ENCODE measurements at regions not wholly inside any gene's neighbourhood (a gene's known extent, or its start where the extent isn't known, plus 50 kb on each side); places are given as distances from the start of the nearest gene placed in this dataset.

GRCh38 chrX:87236830-87237440, 280.7 kb upstream of the KLHL4 start:
- no peak for DNase-seq

GRCh38 chrX:87265518-87265917, 252.1 kb upstream of the KLHL4 start:
- H3K4me1 ChIP-seq = no peaks in the 10 kb centered on the region
- H3K27me3 ChIP-seq = no peaks in the 10 kb centered on the region
- intact Hi-C loops (cut with DNase I) = no loop called here
- no peak overlapping the region for H3K27ac ChIP-seq
- no peak overlapping the region for H3K4me3 ChIP-seq (replicated peaks in 1 of 3)
- no peak for DNase-seq
- H3K9me3 ChIP-seq = no peaks in the 10 kb centered on the region
- WGBS, 2 donors = 34 to 49% methylated on average over 5 of the region's 5 CpGs
- TF ChIP-seq CTCF (IDR thresholded peaks at IDR 0.05) (no peak), POLR2A (IDR thresholded peaks at IDR 0.05) (no peak)
- H3K36me3 ChIP-seq = no peaks in the 10 kb centered on the region

More at GRCh38 chrX:87236830-87237440, 280.7 kb upstream of the KLHL4 start:
- no peaks in the 10 kb centered on the region for H3K27me3 ChIP-seq
- intact Hi-C loops (cut with DNase I) = no loop called here
- 93 to 100% methylated on average over 1 to 2 of the region's 2 CpGs for WGBS, 2 donors
- H3K9me3 ChIP-seq = no peaks in the 10 kb centered on the region
- H3K4me3 ChIP-seq (replicated peaks in 1 of 3) = no peak overlapping the region
- TF ChIP-seq POLR2A (IDR thresholded peaks at IDR 0.05) (no peak), CTCF (IDR thresholded peaks at IDR 0.05) (no peak)
- H3K27ac ChIP-seq = no peak overlapping the region
- no peaks in the 10 kb centered on the region for H3K36me3 ChIP-seq
- no peaks in the 10 kb centered on the region for H3K4me1 ChIP-seq

- Histone ChIP-seq H3K27me3 (no peaks in the 10 kb centered on the region), H3K4me3 (replicated peaks in 1 of 3) (no peak overlapping the region), H3K27ac (no peak overlapping the region), H3K36me3 (no peaks in the 10 kb centered on the region), H3K9me3 (no peaks in the 10 kb centered on the region), H3K4me1 (no peaks in the 10 kb centered on the region)
- no peak for DNase-seq
- intact Hi-C loops (cut with DNase I) = no loop called here
- TF ChIP-seq CTCF (IDR thresholded peaks at IDR 0.05) = no peak
- no peak for TF ChIP-seq POLR2A (IDR thresholded peaks at IDR 0.05)
These were observed 245.1 kb upstream of the KLHL4 start for GRCh38 chrX:87272491-87272890.

GRCh38 chrX:87299563-87300160, 217.9 kb upstream of the KLHL4 start:
- H3K4me1 ChIP-seq = no peaks in the 10 kb centered on the region
- no peak overlapping the region for H3K4me3 ChIP-seq (replicated peaks in 1 of 3)
- H3K27me3 ChIP-seq = no peaks in the 10 kb centered on the region
- intact Hi-C loops (cut with DNase I) = no loop called here
- TF ChIP-seq POLR2A (IDR thresholded peaks at IDR 0.05) = no peak
- TF ChIP-seq CTCF (IDR thresholded peaks at IDR 0.05) = peak in 3 of 6 experiments; percentile 13 to 46 (median 29)
- H3K27ac ChIP-seq = no peak overlapping the region
- no peaks in the 10 kb centered on the region for H3K36me3 ChIP-seq
- WGBS, 2 donors = 1 to 4% methylated on average over 4 of the region's 4 CpGs
- no peak for DNase-seq
- no peaks in the 10 kb centered on the region for H3K9me3 ChIP-seq

- no peaks in the 10 kb centered on the region for H3K4me1 ChIP-seq
- intact Hi-C loops (cut with DNase I) = no loop called here
- no peak for TF ChIP-seq POLR2A (IDR thresholded peaks at IDR 0.05)
- no peaks in the 10 kb centered on the region for H3K36me3 ChIP-seq
- H3K4me3 ChIP-seq (replicated peaks in 1 of 3) = no peak overlapping the region
- WGBS, 2 donors = 43 to 52% methylated on average over 1 of the region's 1 CpG
- H3K27me3 ChIP-seq = no peaks in the 10 kb centered on the region
- H3K27ac ChIP-seq = no peak overlapping the region
- no peak for DNase-seq
- no peaks in the 10 kb centered on the region for H3K9me3 ChIP-seq
These were observed 206.8 kb upstream of the KLHL4 start for GRCh38 chrX:87310780-87311179.
